ENCODE measurements at regions not wholly inside any gene's neighbourhood (a gene's known extent, or its start where the extent isn't known, plus 50 kb on each side); places are given as distances from the start of the nearest gene placed in this dataset.
"Not testable (repeated sequence)": the region's sequence is repeated elsewhere in the genome, so short reads cannot be mapped to it uniquely, and the experiment has no call there.

DNA sequence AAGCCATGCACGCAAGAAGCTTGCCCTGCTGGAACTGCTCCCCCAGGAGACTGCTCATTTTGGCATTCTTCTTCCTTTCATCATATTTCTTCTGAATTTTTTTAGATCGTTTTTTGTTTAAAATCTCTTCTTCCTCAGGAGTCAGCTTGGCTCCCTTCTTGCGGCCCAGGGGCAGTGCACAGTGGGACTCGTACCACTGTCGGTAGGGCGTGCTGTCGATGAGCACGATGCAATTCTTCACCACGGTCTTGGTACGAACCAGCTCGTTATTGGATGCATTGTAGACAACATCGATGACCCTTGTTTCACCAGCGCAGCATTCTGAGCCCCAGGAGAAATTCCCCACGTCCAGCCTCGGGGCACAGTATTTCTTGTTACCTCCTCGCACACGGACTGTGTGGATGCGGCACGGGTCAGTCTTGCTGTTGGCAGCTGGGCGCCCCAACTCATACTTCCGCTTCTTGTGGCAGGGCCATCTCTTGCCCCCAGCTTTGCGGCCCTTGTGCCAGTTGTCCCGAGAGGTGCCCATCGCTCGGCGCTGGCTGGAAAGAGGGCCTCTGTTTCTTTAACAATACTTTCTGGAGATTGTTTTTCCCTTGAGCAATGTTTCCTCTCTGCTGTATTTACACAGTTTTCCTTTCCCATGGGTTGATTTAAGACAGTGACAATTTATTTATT, 452.4 kb downstream of the TMEM121 start:
- Histone ChIP-seq H4K20me1 (ENCODE audit: insufficient read depth) (no peaks in the 10 kb centered on the region), H3K9ac (no peak overlapping the region), H3K36me3 (ENCODE audit: low read depth) (no peaks in the 10 kb centered on the region), H3K9me3 (ENCODE audit: low read depth) (no peaks in the 10 kb centered on the region), H2AFZ (no peak overlapping the region), H3F3A (ENCODE audit: insufficient read depth) (no peaks in the 10 kb centered on the region), H3K79me2 (ENCODE audit: insufficient read depth) (no peaks in the 10 kb centered on the region), H3K4me3 (no peak overlapping the region), H3K27me3 (replicated peaks; ENCODE audit: insufficient read depth) (no peaks in the 10 kb centered on the region), H3K9me2 (ENCODE audit: insufficient read depth) (no peaks in the 10 kb centered on the region), H3K4me2 (ENCODE audit: unreplicated experiment) (no peak overlapping the region), H3K27ac (no peak overlapping the region), H3K4me1 (ENCODE audit: insufficient read depth) (no peaks in the 10 kb centered on the region)
- no peak for DNase-seq
- in situ Hi-C loops (cut with MboI), result no loop called here
- no peak for TF ChIP-seq EZH2phosphoT487 (IDR thresholded peaks at IDR 0.05; ENCODE audit: insufficient read depth, low read depth)
- no peak for TF ChIP-seq EZH2 (IDR thresholded peaks at IDR 0.05; ENCODE audit: insufficient read depth, poor library complexity, severe bottlenecking)
- WGBS, 2 experiments (ENCODE audit: low coverage in 1 of 2, low lambda C conversion rate in 2 of 2, missing lambda C conversion rate in 2 of 2), result 56% methylated on average over 26 of the region's 26 CpGs

DNA sequence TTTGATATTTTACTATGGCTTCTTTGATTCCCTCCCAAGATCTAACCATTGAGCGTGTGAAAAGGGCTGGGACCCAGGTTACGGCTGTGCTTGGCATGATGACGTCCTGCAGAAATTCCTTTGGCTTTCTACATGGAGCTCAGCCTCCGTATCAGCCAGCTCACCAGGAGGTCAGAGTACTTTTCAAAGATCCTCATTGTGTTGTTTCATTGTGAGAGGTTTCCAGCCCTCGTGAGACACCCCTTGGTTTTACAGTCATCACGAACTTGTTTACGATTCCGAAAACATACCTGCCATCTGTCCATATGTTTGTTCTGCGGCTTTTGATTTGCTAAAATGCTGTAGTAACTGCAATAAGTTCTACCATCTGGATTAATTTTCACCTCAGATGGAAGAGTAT, 453.1 kb downstream of the TMEM121 start:
- Histone ChIP-seq H3K79me2 (ENCODE audit: insufficient read depth) (no peaks in the 10 kb centered on the region), H3K36me3 (ENCODE audit: low read depth) (no peaks in the 10 kb centered on the region), H3F3A (ENCODE audit: insufficient read depth) (no peaks in the 10 kb centered on the region), H4K20me1 (ENCODE audit: insufficient read depth) (no peaks in the 10 kb centered on the region), H3K9ac (no peak overlapping the region), H2AFZ (no peak overlapping the region), H3K27me3 (replicated peaks; ENCODE audit: insufficient read depth) (no peaks in the 10 kb centered on the region), H3K4me3 (no peak overlapping the region), H3K9me3 (ENCODE audit: low read depth) (no peaks in the 10 kb centered on the region), H3K4me1 (ENCODE audit: insufficient read depth) (no peaks in the 10 kb centered on the region), H3K27ac (no peak overlapping the region), H3K9me2 (ENCODE audit: insufficient read depth) (no peaks in the 10 kb centered on the region), H3K4me2 (ENCODE audit: unreplicated experiment) (no peak overlapping the region)
- WGBS, 2 experiments (ENCODE audit: low coverage in 1 of 2, low lambda C conversion rate in 2 of 2, missing lambda C conversion rate in 2 of 2), result 28 to 35% methylated on average over 9 of the region's 9 CpGs
- no peak for DNase-seq
- TF ChIP-seq EZH2phosphoT487 (IDR thresholded peaks at IDR 0.05; ENCODE audit: insufficient read depth, low read depth) (no peak), EZH2 (IDR thresholded peaks at IDR 0.05; ENCODE audit: insufficient read depth, poor library complexity, severe bottlenecking) (no peak)
- in situ Hi-C loops (cut with MboI), result no loop called here

DNA sequence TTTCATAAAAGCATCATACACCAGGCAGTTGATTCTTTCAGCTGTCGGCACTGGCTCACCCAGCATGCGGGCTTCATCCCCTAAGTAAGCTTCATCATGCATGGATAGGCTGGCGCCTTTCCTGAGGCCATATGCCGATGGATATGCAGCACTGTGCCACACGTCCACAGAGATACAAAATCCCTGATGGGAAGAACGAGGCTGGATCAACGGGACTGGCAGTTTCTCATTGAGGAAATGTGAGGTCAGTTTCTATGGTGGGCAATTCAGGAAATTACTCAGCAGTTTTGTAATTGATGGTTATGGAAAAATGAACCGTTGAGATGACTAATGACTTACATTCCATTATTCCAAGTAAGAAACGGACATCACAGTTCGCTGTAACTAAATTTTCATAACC, 453.8 kb downstream of the TMEM121 start:
- Histone ChIP-seq H3K4me3 (no peak overlapping the region), H3K27ac (no peak overlapping the region), H3K9me3 (ENCODE audit: low read depth) (no peaks in the 10 kb centered on the region), H4K20me1 (ENCODE audit: insufficient read depth) (no peaks in the 10 kb centered on the region), H3K27me3 (replicated peaks; ENCODE audit: insufficient read depth) (no peaks in the 10 kb centered on the region), H3K9me2 (ENCODE audit: insufficient read depth) (no peaks in the 10 kb centered on the region), H3F3A (ENCODE audit: insufficient read depth) (no peaks in the 10 kb centered on the region), H3K79me2 (ENCODE audit: insufficient read depth) (no peaks in the 10 kb centered on the region), H3K4me1 (ENCODE audit: insufficient read depth) (no peaks in the 10 kb centered on the region), H3K9ac (no peak overlapping the region), H3K4me2 (ENCODE audit: unreplicated experiment) (no peak overlapping the region), H2AFZ (no peak overlapping the region), H3K36me3 (ENCODE audit: low read depth) (no peaks in the 10 kb centered on the region)
- DNase-seq, result peak; percentile 4
- TF ChIP-seq EZH2phosphoT487 (IDR thresholded peaks at IDR 0.05; ENCODE audit: insufficient read depth, low read depth), result no peak
- no peak for TF ChIP-seq EZH2 (IDR thresholded peaks at IDR 0.05; ENCODE audit: insufficient read depth, poor library complexity, severe bottlenecking)
- in situ Hi-C loops (cut with MboI), result no loop called here
- WGBS, 2 experiments (ENCODE audit: low coverage in 1 of 2, low lambda C conversion rate in 2 of 2, missing lambda C conversion rate in 2 of 2), result 20 to 22% methylated on average over 10 of the region's 10 CpGs

DNA sequence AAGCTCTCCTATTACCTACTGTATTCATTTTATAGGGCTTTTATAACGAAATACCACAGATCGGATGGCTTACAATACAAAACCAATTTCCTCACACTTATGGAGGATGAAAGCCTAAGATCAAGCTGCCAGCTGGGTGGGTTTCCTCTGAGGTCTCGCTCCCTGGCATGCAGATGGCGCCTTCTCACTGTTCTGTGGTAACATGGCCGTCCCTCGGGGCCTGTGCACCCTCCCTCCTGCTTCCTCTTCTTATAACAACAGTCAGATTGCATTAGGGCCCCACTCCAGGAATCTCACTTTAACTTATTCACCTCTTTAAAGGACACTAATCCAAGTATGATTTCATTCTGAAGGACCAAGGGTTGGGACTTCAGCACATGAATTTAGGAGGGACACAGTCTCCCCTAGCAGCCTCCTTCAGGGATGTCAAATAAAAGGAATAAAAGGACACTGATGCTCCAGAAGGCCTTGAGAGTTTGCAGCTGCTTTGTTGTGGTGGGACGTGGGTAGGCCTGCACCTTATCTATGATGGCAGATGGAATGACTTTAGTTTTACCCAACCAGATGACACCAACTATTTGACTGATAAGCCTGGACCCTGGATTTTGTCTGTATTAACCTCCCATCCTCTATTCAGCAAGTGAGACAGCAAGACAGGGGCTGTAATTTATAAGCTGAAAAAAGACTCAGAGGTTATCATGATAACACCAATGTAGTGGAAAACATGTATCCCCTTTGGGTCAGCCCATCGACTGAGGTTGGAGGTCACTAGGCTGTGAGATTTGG, 455.3 kb downstream of the TMEM121 start:
- H3K4me3 ChIP-seq; H3K9me2 ChIP-seq (ENCODE audit: insufficient read depth); H3K4me1 ChIP-seq (ENCODE audit: insufficient read depth); H3K27ac ChIP-seq; H2AFZ ChIP-seq; H3K36me3 ChIP-seq (ENCODE audit: low read depth); H3K79me2 ChIP-seq (ENCODE audit: insufficient read depth); DNase-seq; H3K9ac ChIP-seq; in situ Hi-C loops (cut with MboI); H3K27me3 ChIP-seq (replicated peaks; ENCODE audit: insufficient read depth); H3K4me2 ChIP-seq (ENCODE audit: unreplicated experiment); H3K9me3 ChIP-seq (ENCODE audit: low read depth); H4K20me1 ChIP-seq (ENCODE audit: insufficient read depth); H3F3A ChIP-seq (ENCODE audit: insufficient read depth): not testable (repeated sequence)
- 12 to 18% methylated on average over 8 of the region's 8 CpGs for WGBS, 2 experiments (ENCODE audit: low coverage in 1 of 2, low lambda C conversion rate in 2 of 2, missing lambda C conversion rate in 2 of 2)
